ENCODE measurements at regions not wholly inside any gene's neighbourhood (a gene's known extent, or its start where the extent isn't known, plus 50 kb on each side); places are given as distances from the start of the nearest gene placed in this dataset.

GRCh38 chr17:33642002-33642401 lies 348.9 kb upstream of the ASIC2 start:
- TF ChIP-seq POLR2A (IDR thresholded peaks at IDR 0.05) (no peak), CTCF (IDR thresholded peaks at IDR 0.05) (no peak), EP300 (IDR thresholded peaks at IDR 0.05) (no peak)
